Osteocyte (in vitro differentiated cells): ENCODE measurements at regions not wholly inside any gene's neighbourhood (a gene's known extent, or its start where the extent isn't known, plus 50 kb on each side); places are given as distances from the start of the nearest gene placed in this dataset.

ENCODE experiments used
- DNase-seq: peaks from one replicate; pipeline ENCODE4 v3.0.0; 2021; ENCODE audit warnings: mixed read lengths; ENCODE audit not compliant: unreplicated experiment; ENCODE audit errors: extremely low spot score
- H3K27ac Mint-ChIP-seq: one replicate; pipeline ENCODE4 v1.8.0; 2021; ENCODE audit warnings: mild to moderate bottlenecking, mixed read lengths; ENCODE audit not compliant: unreplicated experiment
- H3K27me3 Mint-ChIP-seq: one replicate; pipeline ENCODE4 v1.8.0; 2021; ENCODE audit warnings: mixed read lengths; ENCODE audit not compliant: unreplicated experiment
- H3K36me3 Mint-ChIP-seq: one replicate; pipeline ENCODE4 v1.8.0; 2021; ENCODE audit warnings: mixed read lengths; ENCODE audit not compliant: unreplicated experiment
- H3K4me1 Mint-ChIP-seq: one replicate; pipeline ENCODE4 v1.8.0; 2021; ENCODE audit warnings: mixed read lengths; ENCODE audit not compliant: unreplicated experiment
- H3K4me3 Mint-ChIP-seq: one replicate; pipeline ENCODE4 v1.8.0; 2021; ENCODE audit warnings: mild to moderate bottlenecking, moderate library complexity, mixed read lengths; ENCODE audit not compliant: unreplicated experiment
- H3K9me3 Mint-ChIP-seq: one replicate; pipeline ENCODE4 v1.8.0; 2021; ENCODE audit warnings: mixed read lengths; ENCODE audit not compliant: unreplicated experiment
- TF ChIP-seq, protein P1 (sequence below): fragments of 200-600 bp; sonication (generic); IDR thresholded peaks from 2 replicates; pipeline ENCODE4 v1.5.0; 2021; ENCODE audit warnings: antibody characterized with exemption, mild to moderate bottlenecking, moderate library complexity

GRCh38 chr3:80999481-80999880 lies 762.0 kb downstream of the GBE1 start:
- Mint-ChIP-seq H3K9me3 (no peaks in the 10 kb centered on the region), H3K36me3 (no peaks in the 10 kb centered on the region), H3K4me1 (no peaks in the 10 kb centered on the region), H3K27ac (no peak overlapping the region), H3K27me3 (peaks cover 11% of the 10 kb centered on the region), H3K4me3 (no peak overlapping the region)
- DNase-seq: no peak
- TF ChIP-seq, protein P1, sequence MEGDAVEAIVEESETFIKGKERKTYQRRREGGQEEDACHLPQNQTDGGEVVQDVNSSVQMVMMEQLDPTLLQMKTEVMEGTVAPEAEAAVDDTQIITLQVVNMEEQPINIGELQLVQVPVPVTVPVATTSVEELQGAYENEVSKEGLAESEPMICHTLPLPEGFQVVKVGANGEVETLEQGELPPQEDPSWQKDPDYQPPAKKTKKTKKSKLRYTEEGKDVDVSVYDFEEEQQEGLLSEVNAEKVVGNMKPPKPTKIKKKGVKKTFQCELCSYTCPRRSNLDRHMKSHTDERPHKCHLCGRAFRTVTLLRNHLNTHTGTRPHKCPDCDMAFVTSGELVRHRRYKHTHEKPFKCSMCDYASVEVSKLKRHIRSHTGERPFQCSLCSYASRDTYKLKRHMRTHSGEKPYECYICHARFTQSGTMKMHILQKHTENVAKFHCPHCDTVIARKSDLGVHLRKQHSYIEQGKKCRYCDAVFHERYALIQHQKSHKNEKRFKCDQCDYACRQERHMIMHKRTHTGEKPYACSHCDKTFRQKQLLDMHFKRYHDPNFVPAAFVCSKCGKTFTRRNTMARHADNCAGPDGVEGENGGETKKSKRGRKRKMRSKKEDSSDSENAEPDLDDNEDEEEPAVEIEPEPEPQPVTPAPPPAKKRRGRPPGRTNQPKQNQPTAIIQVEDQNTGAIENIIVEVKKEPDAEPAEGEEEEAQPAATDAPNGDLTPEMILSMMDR: no peak

- TF ChIP-seq, protein P1: no peak
- Mint-ChIP-seq H3K4me3 (no peak overlapping the region), H3K4me1 (no peaks in the 10 kb centered on the region), H3K27me3 (peaks cover 8% of the 10 kb centered on the region), H3K36me3 (no peaks in the 10 kb centered on the region), H3K27ac (no peak overlapping the region), H3K9me3 (no peaks in the 10 kb centered on the region)
- DNase-seq: no peak
Measured at GRCh38 chr3:80998022-80998421, 763.4 kb downstream of the GBE1 start.

- no peak overlapping the region for H3K4me3 Mint-ChIP-seq
- TF ChIP-seq, protein P1: no peak
- H3K9me3 Mint-ChIP-seq: no peaks in the 10 kb centered on the region
- DNase-seq: no peak
- H3K4me1 Mint-ChIP-seq: no peaks in the 10 kb centered on the region
- H3K27ac Mint-ChIP-seq: no peak overlapping the region
- H3K36me3 Mint-ChIP-seq: no peaks in the 10 kb centered on the region
- peaks cover 8% of the 10 kb centered on the region for H3K27me3 Mint-ChIP-seq
Measured at GRCh38 chr3:80997622-80998021, 763.8 kb downstream of the GBE1 start.

- DNase-seq: no peak
- no peak overlapping the region for H3K4me3 Mint-ChIP-seq
Measured at GRCh38 chr3:80994767-80995166, 766.7 kb downstream of the GBE1 start.

DNA sequence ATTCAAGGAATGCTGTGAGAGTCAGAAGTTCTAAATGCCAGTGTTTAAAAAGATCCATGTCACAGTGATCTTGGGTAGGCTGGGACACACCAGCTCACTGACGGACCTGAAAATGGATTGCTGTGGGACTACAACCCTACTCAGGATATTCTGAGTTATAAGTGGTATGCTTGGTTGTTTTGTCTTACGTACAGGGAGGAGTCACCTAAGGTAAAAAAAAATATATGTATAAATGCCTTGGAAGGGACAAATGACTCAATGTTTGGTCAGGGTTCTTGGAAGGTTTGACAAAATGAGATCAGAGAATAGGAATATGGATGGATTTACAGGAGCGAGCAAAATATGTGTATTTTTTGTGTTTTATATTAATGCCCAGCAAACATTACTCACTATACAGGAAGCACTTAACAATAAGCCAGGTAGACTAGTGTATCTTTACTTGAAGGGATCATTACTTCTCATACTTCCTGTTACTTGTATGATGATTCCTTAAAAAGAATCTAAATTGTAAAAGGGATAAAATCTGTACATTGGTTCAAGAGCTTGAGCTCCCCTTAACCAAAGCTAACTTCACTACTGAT lies 767.3 kb downstream of the GBE1 start:
- no peaks in the 10 kb centered on the region for H3K4me1 Mint-ChIP-seq
- DNase-seq: no peak
- H3K9me3 Mint-ChIP-seq: no peaks in the 10 kb centered on the region
- no peak overlapping the region for H3K27ac Mint-ChIP-seq
- H3K36me3 Mint-ChIP-seq: no peaks in the 10 kb centered on the region
- no peaks in the 10 kb centered on the region for H3K27me3 Mint-ChIP-seq
- TF ChIP-seq, protein P1: no peak
- H3K4me3 Mint-ChIP-seq: no peak overlapping the region

More at GRCh38 chr3:80994767-80995166, 766.7 kb downstream of the GBE1 start:
- no peak overlapping the region for H3K27ac Mint-ChIP-seq
- H3K27me3 Mint-ChIP-seq: peaks cover 2% of the 10 kb centered on the region
- H3K36me3 Mint-ChIP-seq: no peaks in the 10 kb centered on the region
- TF ChIP-seq, protein P1: no peak
- H3K4me1 Mint-ChIP-seq: no peaks in the 10 kb centered on the region
- no peaks in the 10 kb centered on the region for H3K9me3 Mint-ChIP-seq
